ENCODE measurements at regions not wholly inside any gene's neighbourhood (a gene's known extent, or its start where the extent isn't known, plus 50 kb on each side); places are given as distances from the start of the nearest gene placed in this dataset.
"Not testable (repeated sequence)": the region's sequence is repeated elsewhere in the genome, so short reads cannot be mapped to it uniquely, and the experiment has no call there.

DNA sequence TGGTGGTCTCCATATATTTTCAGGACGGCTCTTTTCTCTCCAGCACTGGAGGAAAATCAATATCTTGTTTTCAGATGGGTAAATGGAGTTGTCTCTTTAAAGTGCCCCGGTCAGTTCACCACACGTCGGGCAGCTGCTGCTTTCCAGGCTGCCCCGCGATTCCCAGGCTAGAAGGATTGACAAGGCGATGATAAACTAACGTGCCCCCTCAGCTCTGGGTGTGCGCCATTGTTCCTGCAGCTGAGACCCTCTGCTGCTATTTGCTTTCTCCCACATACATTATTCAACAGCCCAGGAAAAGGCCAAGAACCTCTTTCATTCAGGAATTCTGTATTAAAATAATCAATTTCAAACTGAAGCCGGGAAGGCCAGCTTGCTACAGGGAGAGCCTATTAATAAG, 254.5 kb downstream of the SOX3 start:
- ChIA-PET POLR2A (ENCODE audit: low non-redundant PET) (no interaction called here), CTCF (no interaction called here)
- no peak for DNase-seq (ENCODE audit: low spot score)
- H3K27ac ChIP-seq: no peak overlapping the region
- TF ChIP-seq, protein P1, sequence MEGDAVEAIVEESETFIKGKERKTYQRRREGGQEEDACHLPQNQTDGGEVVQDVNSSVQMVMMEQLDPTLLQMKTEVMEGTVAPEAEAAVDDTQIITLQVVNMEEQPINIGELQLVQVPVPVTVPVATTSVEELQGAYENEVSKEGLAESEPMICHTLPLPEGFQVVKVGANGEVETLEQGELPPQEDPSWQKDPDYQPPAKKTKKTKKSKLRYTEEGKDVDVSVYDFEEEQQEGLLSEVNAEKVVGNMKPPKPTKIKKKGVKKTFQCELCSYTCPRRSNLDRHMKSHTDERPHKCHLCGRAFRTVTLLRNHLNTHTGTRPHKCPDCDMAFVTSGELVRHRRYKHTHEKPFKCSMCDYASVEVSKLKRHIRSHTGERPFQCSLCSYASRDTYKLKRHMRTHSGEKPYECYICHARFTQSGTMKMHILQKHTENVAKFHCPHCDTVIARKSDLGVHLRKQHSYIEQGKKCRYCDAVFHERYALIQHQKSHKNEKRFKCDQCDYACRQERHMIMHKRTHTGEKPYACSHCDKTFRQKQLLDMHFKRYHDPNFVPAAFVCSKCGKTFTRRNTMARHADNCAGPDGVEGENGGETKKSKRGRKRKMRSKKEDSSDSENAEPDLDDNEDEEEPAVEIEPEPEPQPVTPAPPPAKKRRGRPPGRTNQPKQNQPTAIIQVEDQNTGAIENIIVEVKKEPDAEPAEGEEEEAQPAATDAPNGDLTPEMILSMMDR (conservative IDR thresholded peaks at IDR 0.05; ENCODE audit: low read depth): no peak

DNA sequence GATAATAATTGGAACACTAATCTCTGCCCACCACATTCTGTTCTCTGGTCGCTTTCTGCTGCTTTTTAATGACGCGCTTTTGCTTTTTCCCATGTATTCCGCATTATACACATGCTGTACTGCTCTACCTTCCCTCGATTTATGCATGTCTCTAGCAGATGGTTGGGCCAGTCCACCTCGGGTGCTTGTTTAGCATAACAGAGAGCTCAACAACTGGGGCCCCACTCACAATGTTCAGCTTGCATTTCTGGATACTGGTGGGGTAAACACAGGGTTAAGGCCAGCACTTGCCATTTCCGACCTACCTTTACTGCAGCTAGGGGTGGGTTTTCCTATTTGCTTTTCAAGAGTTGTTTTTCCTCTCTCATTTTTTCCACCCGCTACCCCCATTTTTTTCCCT, 255.8 kb downstream of the SOX3 start:
- no peak overlapping the region for H3K27ac ChIP-seq
- DNase-seq (ENCODE audit: low spot score): no peak
- CTCF ChIA-PET: no interaction called here
- TF ChIP-seq, protein P1 (conservative IDR thresholded peaks at IDR 0.05; ENCODE audit: low read depth): no peak
- POLR2A ChIA-PET (ENCODE audit: low non-redundant PET): no interaction called here

DNA sequence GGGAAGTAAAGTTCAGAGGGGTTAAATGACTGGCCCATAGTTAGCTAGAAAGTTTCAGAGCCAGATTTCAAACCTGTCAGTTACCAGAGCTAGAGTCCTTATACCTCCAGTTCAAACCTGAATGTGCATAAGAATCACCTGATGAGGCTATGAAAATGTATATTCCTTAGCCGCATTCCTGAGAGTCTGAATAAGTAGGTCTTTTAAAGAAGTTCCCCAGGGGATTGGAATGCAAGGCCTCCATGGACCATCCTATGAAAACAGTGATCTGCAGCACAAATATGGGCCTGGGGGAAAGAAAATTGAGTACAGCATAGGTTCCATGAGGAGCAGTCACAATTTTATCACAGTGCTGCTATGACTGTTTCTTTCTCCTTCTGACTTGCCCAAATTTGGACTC, 263.9 kb upstream of the CXorf66 start:
- ChIA-PET POLR2A (ENCODE audit: low non-redundant PET) (no interaction called here), CTCF (no interaction called here)
- TF ChIP-seq, protein P1 (conservative IDR thresholded peaks at IDR 0.05; ENCODE audit: low read depth): no peak
- H3K27ac ChIP-seq: no peak overlapping the region
- no peak for DNase-seq (ENCODE audit: low spot score)

DNA sequence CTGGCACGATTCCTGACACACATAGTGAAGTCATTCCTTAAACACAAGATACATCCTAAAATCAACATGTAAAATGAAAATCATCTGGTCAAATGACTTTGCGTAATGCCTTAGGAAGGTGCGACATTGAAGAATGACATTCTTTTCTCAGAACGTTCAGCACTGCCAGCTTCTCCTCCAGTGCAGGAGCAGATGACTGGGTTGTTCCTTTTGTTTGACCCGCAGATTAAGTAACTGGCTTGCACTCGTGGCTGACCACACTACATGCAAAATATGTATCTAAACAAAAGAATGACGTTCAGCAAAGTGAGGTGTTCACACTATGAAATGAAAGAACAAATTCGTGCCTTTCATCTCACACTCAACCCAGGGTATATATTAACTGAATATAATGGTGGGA, 260.7 kb upstream of the CXorf66 start:
- CTCF ChIA-PET; H3K27ac ChIP-seq; POLR2A ChIA-PET (ENCODE audit: low non-redundant PET); DNase-seq (ENCODE audit: low spot score): not testable (repeated sequence)

DNA sequence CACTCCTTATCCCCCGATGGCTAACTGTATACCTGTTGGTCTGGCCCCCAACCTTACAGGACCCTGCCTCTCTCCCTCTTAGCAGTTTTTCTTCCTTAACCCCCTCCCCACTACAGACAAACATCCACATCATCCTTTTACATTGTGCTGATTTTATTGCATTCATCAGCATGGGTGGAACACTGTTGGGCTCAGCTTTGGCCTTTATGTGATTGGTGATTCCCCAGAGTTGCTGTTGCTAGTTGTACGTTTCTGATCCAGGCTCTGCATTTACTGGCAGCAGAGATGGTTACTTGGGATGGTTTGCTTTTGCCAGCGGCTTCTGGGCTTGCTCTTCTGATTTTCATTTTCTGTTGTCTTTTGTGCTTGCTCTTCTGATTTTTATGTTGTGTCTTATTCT, 250.6 kb upstream of the CXorf66 start:
- CTCF ChIA-PET; H3K27ac ChIP-seq; POLR2A ChIA-PET (ENCODE audit: low non-redundant PET); DNase-seq (ENCODE audit: low spot score): not testable (repeated sequence)

DNA sequence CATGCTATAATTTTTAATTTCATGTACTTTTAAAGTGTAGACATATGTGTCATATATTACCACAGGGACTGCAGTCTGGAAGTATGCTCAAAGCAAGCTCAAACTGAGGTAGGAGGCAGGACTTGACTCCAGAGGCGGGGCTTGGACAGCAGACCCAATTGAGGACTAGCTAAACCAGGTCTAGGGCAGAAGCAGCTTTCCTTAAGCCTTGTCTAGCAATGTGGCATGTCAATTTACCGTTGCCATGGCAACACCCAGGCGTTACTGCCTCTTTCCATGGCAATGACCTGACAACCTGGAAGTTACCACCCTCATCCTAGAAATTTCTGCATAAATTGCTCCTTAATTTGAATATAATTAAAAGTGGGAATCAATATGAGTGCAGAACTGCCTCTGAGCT, 249.2 kb upstream of the CXorf66 start:
- H3K27ac ChIP-seq; POLR2A ChIA-PET (ENCODE audit: low non-redundant PET); CTCF ChIA-PET; DNase-seq (ENCODE audit: low spot score): not testable (repeated sequence)

DNA sequence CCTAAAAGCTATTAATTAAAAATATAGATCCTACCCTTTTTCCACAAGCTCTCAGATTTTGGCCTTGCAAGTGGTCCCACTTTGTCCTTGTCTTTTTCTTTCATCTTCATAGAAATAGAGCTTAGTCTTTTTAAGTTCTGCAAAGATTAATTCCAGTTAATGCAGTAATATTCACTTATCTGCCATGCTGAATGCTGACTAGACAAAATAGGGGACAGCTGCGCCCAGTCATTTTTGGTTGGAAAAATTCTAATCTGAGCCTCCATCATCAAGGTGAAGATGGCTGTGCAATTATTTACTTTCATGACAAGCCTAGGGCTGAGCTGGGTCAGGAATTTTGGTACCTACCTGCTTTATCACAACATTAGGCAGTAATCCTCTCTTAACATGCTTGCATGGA, 241.3 kb upstream of the CXorf66 start:
- no peak for DNase-seq (ENCODE audit: low spot score)
- TF ChIP-seq, protein P1 (conservative IDR thresholded peaks at IDR 0.05; ENCODE audit: low read depth): no peak
- POLR2A ChIA-PET (ENCODE audit: low non-redundant PET): interaction anchor here (0.6 kb wide), 1 partner anchor 140 kb away, joined by 4 read pairs; no protein-coding TSS in a partner anchor
- H3K27ac ChIP-seq: no peak overlapping the region
- CTCF ChIA-PET: interaction anchor here (0.5 to 0.6 kb wide), 2 partner anchors 133 to 144 kb away, joined by 6 read pairs; no protein-coding TSS in a partner anchor

DNA sequence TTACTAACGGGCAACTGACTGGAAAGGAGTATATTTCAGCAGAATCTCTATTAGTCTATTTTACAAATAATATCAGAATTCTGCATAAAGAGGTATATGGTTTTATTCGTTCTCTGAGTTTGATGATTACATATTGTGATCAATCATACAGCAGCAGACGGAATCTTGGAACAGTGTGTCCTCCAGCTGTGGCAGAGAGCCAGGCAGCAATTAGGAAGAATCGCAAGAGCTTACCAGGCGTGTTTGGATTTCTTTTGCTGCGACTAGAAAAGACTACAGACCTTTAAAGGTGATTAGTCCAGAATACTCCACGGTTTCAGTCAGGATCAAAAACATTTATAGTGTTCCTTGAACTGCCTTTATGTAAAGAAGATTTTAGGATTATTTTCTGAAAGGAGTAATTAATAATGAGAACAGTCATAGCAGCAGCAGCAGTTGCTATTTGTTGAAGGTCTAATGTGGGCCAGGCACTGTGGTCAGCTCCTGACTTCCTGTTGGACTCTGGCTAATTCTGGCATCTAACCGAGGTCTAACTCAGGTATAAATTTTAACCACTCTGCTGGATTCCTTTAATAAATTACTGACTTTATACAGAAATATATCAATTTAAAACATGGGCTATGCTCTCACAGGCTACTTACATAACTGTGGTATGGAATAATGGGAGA, 225.3 kb upstream of the CXorf66 start:
- no peak for DNase-seq (ENCODE audit: low spot score)
- TF ChIP-seq, protein P1 (conservative IDR thresholded peaks at IDR 0.05; ENCODE audit: low read depth): no peak
- ChIA-PET CTCF (interaction anchor here (0.8 kb wide), 1 partner anchor 548 kb away, joined by 3 read pairs; no protein-coding TSS in a partner anchor), POLR2A (ENCODE audit: low non-redundant PET) (no interaction called here)
- H3K27ac ChIP-seq: no peak overlapping the region
